ENCODE measurements at regions not wholly inside any gene's neighbourhood (a gene's known extent, or its start where the extent isn't known, plus 50 kb on each side); places are given as distances from the start of the nearest gene placed in this dataset.

GRCh38 chr5:96209829-96210228 lies 223.2 kb downstream of the PCSK1 start:
- no peak for TF ChIP-seq POLR2AphosphoS5 (IDR thresholded peaks at IDR 0.05; ENCODE audit: low read depth)
- TF ChIP-seq CTCF (IDR thresholded peaks at IDR 0.05; ENCODE audit: insufficient read depth, low read length), result no peak
- no peak for TF ChIP-seq GABPA (IDR thresholded peaks at IDR 0.05; ENCODE audit: low read depth)
